DLD1 (cell line): ENCODE measurements at regions not wholly inside any gene's neighbourhood (a gene's known extent, or its start where the extent isn't known, plus 50 kb on each side); places are given as distances from the start of the nearest gene placed in this dataset.
"Not testable (repeated sequence)": the region's sequence is repeated elsewhere in the genome, so short reads cannot be mapped to it uniquely, and the experiment has no call there.

Source experiments
- in situ Hi-C: cut with HindIII; loops from 2 replicates; pipeline ENCODE4 v1.10.0; 2017; ENCODE audit warnings: low sequenced_read_pairs

GRCh38 chr2:175624211-175624761, 377.8 kb downstream of the LNPK start:
- in situ Hi-C loops: no loop called here

GRCh38 chr2:175621821-175622220, 380.2 kb downstream of the LNPK start:
- in situ Hi-C loops: no loop called here

- in situ Hi-C loops: no loop called here
Measured at GRCh38 chr2:175620106-175620505, 382.0 kb downstream of the LNPK start.

GRCh38 chr2:175619179-175620045, 382.7 kb downstream of the LNPK start:
- in situ Hi-C loops: no loop called here

GRCh38 chr2:175612280-175612679, 389.8 kb downstream of the LNPK start:
- in situ Hi-C loops: no loop called here

- in situ Hi-C loops: no loop called here
Measured at GRCh38 chr2:175606010-175606841, 395.8 kb downstream of the LNPK start.

GRCh38 chr2:175605640-175606009, 396.4 kb downstream of the LNPK start:
- in situ Hi-C loops: no loop called here

- in situ Hi-C loops: no loop called here
Measured at GRCh38 chr2:175601969-175602368, 400.1 kb downstream of the LNPK start.

- in situ Hi-C loops: no loop called here
Measured at GRCh38 chr2:175599966-175600831, 401.9 kb downstream of the LNPK start.

- in situ Hi-C loops: no loop called here
Measured at GRCh38 chr2:175597286-175597685, 404.8 kb downstream of the LNPK start.

- in situ Hi-C loops: no loop called here
Measured at GRCh38 chr2:175595139-175595538, 406.9 kb downstream of the LNPK start.

- in situ Hi-C loops: not testable (repeated sequence)
Measured at GRCh38 chr2:175593686-175594525, 408.2 kb downstream of the LNPK start.

- in situ Hi-C loops: not testable (repeated sequence)
Measured at GRCh38 chr2:175588213-175588612, 406.7 kb upstream of the ATP5MC3 start.

GRCh38 chr2:175585496-175585895, 404.0 kb upstream of the ATP5MC3 start:
- in situ Hi-C loops: no loop called here

GRCh38 chr2:175580652-175581051, 399.1 kb upstream of the ATP5MC3 start:
- in situ Hi-C loops: no loop called here

GRCh38 chr2:175579646-175580045, 398.1 kb upstream of the ATP5MC3 start:
- in situ Hi-C loops: no loop called here

GRCh38 chr2:175577368-175577970, 396.0 kb upstream of the ATP5MC3 start:
- in situ Hi-C loops: no loop called here

GRCh38 chr2:175576875-175577274, 395.4 kb upstream of the ATP5MC3 start:
- in situ Hi-C loops: no loop called here

- in situ Hi-C loops: no loop called here
Measured at GRCh38 chr2:175576270-175576669, 394.8 kb upstream of the ATP5MC3 start.
